CD1c-positive myeloid dendritic cell (primary cell): ENCODE measurements at regions not wholly inside any gene's neighbourhood (a gene's known extent, or its start where the extent isn't known, plus 50 kb on each side); places are given as distances from the start of the nearest gene placed in this dataset.
"Not testable (repeated sequence)": the region's sequence is repeated elsewhere in the genome, so short reads cannot be mapped to it uniquely, and the experiment has no call there.

Experiments
- DNase-seq: peaks from one replicate; pipeline ENCODE4 v3.0.0-alpha.2; 2016; ENCODE audit errors: extremely low spot score

- DNase-seq = no peak
Observed at GRCh38 chrX:95974096-95974470, 710.6 kb upstream of the DIAPH2 start.

- no peak for DNase-seq
Observed at GRCh38 chrX:95974890-95975289, 709.8 kb upstream of the DIAPH2 start.

GRCh38 chrX:95995583-95995982 is 689.1 kb upstream of the DIAPH2 start:
- DNase-seq = no peak

- DNase-seq = no peak
Observed at GRCh38 chrX:95996294-95996693, 688.3 kb upstream of the DIAPH2 start.

GRCh38 chrX:96002431-96002830 is 682.2 kb upstream of the DIAPH2 start:
- no peak for DNase-seq

GRCh38 chrX:96004386-96004785 is 680.3 kb upstream of the DIAPH2 start:
- no peak for DNase-seq

GRCh38 chrX:96006281-96006680 is 678.4 kb upstream of the DIAPH2 start:
- DNase-seq = no peak

GRCh38 chrX:96027407-96027806 is 657.2 kb upstream of the DIAPH2 start:
- no peak for DNase-seq

GRCh38 chrX:96052078-96052477 is 632.6 kb upstream of the DIAPH2 start:
- DNase-seq = no peak

GRCh38 chrX:96081891-96082290 is 602.8 kb upstream of the DIAPH2 start:
- DNase-seq = no peak

- DNase-seq = no peak
Observed at GRCh38 chrX:96094616-96095015, 590.0 kb upstream of the DIAPH2 start.

GRCh38 chrX:96098471-96098870 is 586.2 kb upstream of the DIAPH2 start:
- DNase-seq = no peak

- DNase-seq = no peak
Observed at GRCh38 chrX:96102997-96103396, 581.6 kb upstream of the DIAPH2 start.

GRCh38 chrX:96112689-96113088 is 572.0 kb upstream of the DIAPH2 start:
- DNase-seq = no peak

- DNase-seq = no peak
Observed at GRCh38 chrX:96126182-96126581, 558.5 kb upstream of the DIAPH2 start.

- DNase-seq = not testable (repeated sequence)
Observed at GRCh38 chrX:96128058-96128457, 556.6 kb upstream of the DIAPH2 start.

- no peak for DNase-seq
Observed at GRCh38 chrX:96140796-96141195, 543.8 kb upstream of the DIAPH2 start.

GRCh38 chrX:96147681-96148080 is 537.0 kb upstream of the DIAPH2 start:
- DNase-seq = no peak

GRCh38 chrX:96170626-96171025 is 514.0 kb upstream of the DIAPH2 start:
- no peak for DNase-seq

- no peak for DNase-seq
Observed at GRCh38 chrX:96176921-96177320, 507.7 kb upstream of the DIAPH2 start.

- DNase-seq = no peak
Observed at GRCh38 chrX:96181605-96182004, 503.0 kb upstream of the DIAPH2 start.

GRCh38 chrX:96182366-96182765 is 502.3 kb upstream of the DIAPH2 start:
- DNase-seq = no peak

- DNase-seq = no peak
Observed at GRCh38 chrX:96183391-96183790, 501.3 kb upstream of the DIAPH2 start.

- DNase-seq = no peak
Observed at GRCh38 chrX:96183843-96184242, 500.8 kb upstream of the DIAPH2 start.

- DNase-seq = no peak
Observed at GRCh38 chrX:96204928-96205327, 479.7 kb upstream of the DIAPH2 start.
